Astrocyte (in vitro differentiated cells and primary cell): ENCODE measurements at regions not wholly inside any gene's neighbourhood (a gene's known extent, or its start where the extent isn't known, plus 50 kb on each side); places are given as distances from the start of the nearest gene placed in this dataset.

Source experiments
- DNase-seq: peaks from one replicate; pipeline ENCODE4 v3.0.0-alpha.2; 2010; ENCODE audit warnings: low read depth
- FAIRE-seq: peaks from 2 replicates; lab custom pipeline; 2011; peaks lifted over from hg19 to GRCh38; lab: Jason Lieb, UNC
- H2AFZ ChIP-seq: 2 replicates; pipeline ENCODE4 v1.6.0; 2012; ENCODE audit warnings: low read depth, low read length, inconsistent platforms
- H3K27ac ChIP-seq: 2 replicates; pipeline ENCODE4 v1.5.1; 2011; ENCODE audit warnings: low read depth, low read length, inconsistent platforms
- H3K27me3 ChIP-seq: 2 replicates; pipeline ENCODE4 v1.6.0; 2011; ENCODE audit warnings: low read length, inconsistent platforms; ENCODE audit not compliant: insufficient read depth
- H3K36me3 ChIP-seq: 2 replicates; pipeline ENCODE4 v1.5.1; 2011; ENCODE audit warnings: low read length, inconsistent platforms; ENCODE audit not compliant: insufficient read depth
- H3K4me1 ChIP-seq: 2 replicates; pipeline ENCODE4 v1.5.1; 2011; ENCODE audit warnings: low read length, inconsistent platforms; ENCODE audit not compliant: insufficient read depth
- H3K4me2 ChIP-seq: 2 replicates; pipeline ENCODE4 v1.6.0; 2012; ENCODE audit warnings: low read length, inconsistent platforms
- H3K4me3 ChIP-seq: 2 replicates; pipeline ENCODE4 v1.5.1; 2011; ENCODE audit warnings: low read depth, mild to moderate bottlenecking, low read length, inconsistent platforms; ENCODE audit not compliant: insufficient read depth
- H3K79me2 ChIP-seq: 2 replicates; pipeline ENCODE4 v1.6.0; 2012; ENCODE audit warnings: mild to moderate bottlenecking, low read length, inconsistent platforms; ENCODE audit not compliant: insufficient read depth
- H3K9ac ChIP-seq: 2 replicates; pipeline ENCODE4 v1.6.0; 2012; ENCODE audit warnings: mild to moderate bottlenecking, low read length, inconsistent platforms
- H3K9me3 ChIP-seq: 2 replicates; pipeline ENCODE4 v1.5.1; 2012; ENCODE audit warnings: low read depth, mild to moderate bottlenecking, low read length, inconsistent platforms; ENCODE audit not compliant: insufficient read depth
- H4K20me1 ChIP-seq: 2 replicates; pipeline ENCODE4 v1.6.0; 2012; ENCODE audit warnings: low read length, inconsistent platforms; ENCODE audit not compliant: insufficient read depth
- H3K27ac Mint-ChIP-seq: one replicate; pipeline ENCODE4 v1.8.0; 2021; ENCODE audit warnings: mild to moderate bottlenecking, mixed read lengths; ENCODE audit not compliant: unreplicated experiment
- H3K27me3 Mint-ChIP-seq: one replicate; pipeline ENCODE4 v1.8.0; 2021; ENCODE audit warnings: low read depth, mixed read lengths; ENCODE audit not compliant: unreplicated experiment
- H3K36me3 Mint-ChIP-seq: one replicate; pipeline ENCODE4 v1.8.0; 2021; ENCODE audit warnings: low read depth, mixed read lengths; ENCODE audit not compliant: unreplicated experiment
- H3K4me1 Mint-ChIP-seq: one replicate; pipeline ENCODE4 v1.8.0; 2021; ENCODE audit warnings: low read depth, mixed read lengths; ENCODE audit not compliant: unreplicated experiment
- H3K4me3 Mint-ChIP-seq: one replicate; pipeline ENCODE4 v1.8.0; 2021; ENCODE audit warnings: mild to moderate bottlenecking, moderate library complexity, mixed read lengths; ENCODE audit not compliant: unreplicated experiment
- H3K9me3 Mint-ChIP-seq: one replicate; pipeline ENCODE4 v1.8.0; 2021; ENCODE audit warnings: mild to moderate bottlenecking, mixed read lengths; ENCODE audit not compliant: unreplicated experiment
- CTCF ChIP-seq: IDR thresholded peaks from 2 replicates; pipeline ENCODE4 v1.5.1; 2011; ENCODE audit warnings: low read depth, mild to moderate bottlenecking, inconsistent platforms, low read length, moderate library complexity; ENCODE audit not compliant: insufficient read depth
- EZH2 ChIP-seq: IDR thresholded peaks from 2 replicates; pipeline ENCODE4 v1.6.1; 2012; ENCODE audit warnings: mild to moderate bottlenecking, low read length, inconsistent platforms; ENCODE audit not compliant: insufficient read depth

DNA sequence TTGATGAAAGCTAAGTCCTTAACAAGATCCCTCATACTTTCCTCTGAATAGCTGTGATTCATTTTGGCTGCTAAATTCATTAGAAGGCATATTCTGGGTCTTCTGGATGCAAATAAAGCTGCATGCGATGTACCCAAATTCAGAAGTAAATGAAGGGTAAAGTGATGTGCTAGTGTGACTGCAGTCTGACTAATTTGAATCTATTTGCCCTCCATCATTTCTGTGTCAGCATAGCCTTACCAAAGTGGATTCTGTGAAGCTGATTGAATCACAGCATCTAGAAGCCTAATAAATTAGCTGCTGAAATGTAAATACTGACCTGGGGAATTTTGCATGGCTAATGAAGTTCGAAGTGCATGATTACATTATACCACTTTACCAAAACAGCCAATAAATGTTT, 162.2 kb downstream of the TPH2 start:
- Histone ChIP-seq H2AFZ (no peak overlapping the region), H3K4me3 (no peak overlapping the region), H4K20me1 (no peaks in the 10 kb centered on the region), H3K27ac (no peak overlapping the region), H3K4me1 (no peaks in the 10 kb centered on the region), H3K9me3 (no peaks in the 10 kb centered on the region), H3K9ac (no peak overlapping the region), H3K79me2 (no peaks in the 10 kb centered on the region), H3K27me3 (no peaks in the 10 kb centered on the region), H3K4me2 (no peak overlapping the region), H3K36me3 (no peaks in the 10 kb centered on the region)
- Mint-ChIP-seq H3K4me1 (no peaks in the 10 kb centered on the region), H3K27ac (no peak overlapping the region), H3K27me3 (no peaks in the 10 kb centered on the region), H3K9me3 (no peaks in the 10 kb centered on the region), H3K36me3 (no peaks in the 10 kb centered on the region), H3K4me3 (no peak overlapping the region)
- DNase-seq (no peak), FAIRE-seq (no peak)
- TF ChIP-seq EZH2 (no peak), CTCF (no peak)

GRCh38 chr12:72102150-72102549, 163.5 kb downstream of the TPH2 start:
- FAIRE-seq, result no peak
- H3K27ac Mint-ChIP-seq, result no peak overlapping the region
- H3K4me1 Mint-ChIP-seq, result no peaks in the 10 kb centered on the region

More at GRCh38 chr12:72102150-72102549, 163.5 kb downstream of the TPH2 start:
- Histone ChIP-seq H3K9ac (no peak overlapping the region), H2AFZ (no peak overlapping the region), H4K20me1 (no peaks in the 10 kb centered on the region), H3K4me2 (no peak overlapping the region), H3K36me3 (no peaks in the 10 kb centered on the region), H3K9me3 (no peaks in the 10 kb centered on the region), H3K4me3 (no peak overlapping the region), H3K27ac (no peak overlapping the region), H3K79me2 (no peaks in the 10 kb centered on the region), H3K27me3 (no peaks in the 10 kb centered on the region), H3K4me1 (no peaks in the 10 kb centered on the region)
- TF ChIP-seq EZH2 (no peak), CTCF (no peak)
- no peak for DNase-seq
- Mint-ChIP-seq H3K4me3 (no peak overlapping the region), H3K9me3 (no peaks in the 10 kb centered on the region), H3K27me3 (no peaks in the 10 kb centered on the region), H3K36me3 (no peaks in the 10 kb centered on the region)
